Eye (tissue), 1 donor: ENCODE measurements at regions not wholly inside any gene's neighbourhood (a gene's known extent, or its start where the extent isn't known, plus 50 kb on each side); places are given as distances from the start of the nearest gene placed in this dataset.
"Not testable (repeated sequence)": the region's sequence is repeated elsewhere in the genome, so short reads cannot be mapped to it uniquely, and the experiment has no call there.

Source experiments
- DNase-seq: peaks from one replicate; pipeline ENCODE4 v3.0.0-alpha.2; 2015

DNA sequence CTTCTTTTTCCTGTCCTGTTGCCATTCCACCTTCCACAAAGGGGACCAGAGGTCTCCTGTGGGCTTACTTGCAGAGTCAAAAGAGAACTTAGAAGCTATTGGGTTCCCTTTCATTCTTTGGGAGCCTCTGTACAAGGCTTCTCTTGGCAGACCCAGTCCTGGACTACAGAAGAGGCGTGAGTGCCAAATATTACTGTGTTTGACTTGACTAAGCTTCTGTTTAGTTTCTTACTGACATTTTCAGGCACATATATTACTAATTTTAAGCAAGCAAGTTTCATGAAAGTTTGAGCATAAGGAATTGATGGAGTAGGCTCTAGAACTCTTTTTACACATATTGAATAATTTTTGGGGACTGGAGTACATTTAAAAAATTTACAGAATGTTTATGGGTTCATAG is 254.4 kb downstream of the HAPSTR1 start:
- DNase-seq = no peak

DNA sequence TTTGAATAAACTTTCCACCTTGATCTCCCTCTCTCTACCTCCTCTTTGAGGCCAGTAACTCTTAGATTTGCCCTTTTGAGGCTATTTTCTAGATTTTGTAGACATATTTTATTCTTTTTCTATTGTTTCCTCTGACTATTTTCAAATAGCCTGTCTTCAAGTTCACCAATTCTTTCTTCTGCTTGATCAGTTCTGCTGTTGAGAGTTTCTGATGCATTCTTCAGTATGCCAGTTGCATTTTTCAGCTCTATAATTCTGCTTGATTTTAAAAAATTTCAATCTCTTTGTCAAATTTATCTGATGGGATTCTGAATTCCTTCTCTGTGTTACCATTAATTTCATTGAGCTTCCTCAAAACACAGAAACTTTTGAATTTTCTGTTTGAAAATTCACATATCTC is 257.5 kb downstream of the HAPSTR1 start:
- no peak for DNase-seq

DNA sequence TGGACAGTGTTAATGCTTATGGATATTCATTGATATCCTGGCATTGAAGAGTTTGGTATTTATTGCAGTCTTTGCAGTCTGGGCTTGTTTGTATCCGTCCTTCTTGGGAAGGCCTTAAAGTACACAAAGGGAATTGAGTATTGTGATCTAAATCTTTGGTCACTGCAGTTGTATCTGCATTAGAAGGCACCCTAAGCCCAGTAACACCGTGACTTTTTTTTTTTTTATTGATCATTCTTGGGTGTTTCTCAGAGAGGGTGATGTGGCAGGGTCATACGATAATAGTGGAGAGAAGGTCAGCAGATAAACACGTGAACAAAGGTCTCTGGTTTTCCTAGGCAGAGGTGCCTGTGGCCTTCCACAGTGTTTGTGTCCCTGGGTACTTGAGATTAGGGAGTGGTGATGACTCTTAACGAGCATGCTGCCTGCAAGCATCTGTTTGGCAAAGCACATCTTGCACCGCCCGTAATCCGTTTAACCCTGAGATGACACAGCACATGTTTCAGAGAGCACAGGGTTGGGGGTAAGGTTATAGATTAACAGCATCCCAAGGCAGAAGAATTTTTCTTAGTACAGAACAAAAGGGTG is 258.0 kb downstream of the HAPSTR1 start:
- not testable (repeated sequence) for DNase-seq

DNA sequence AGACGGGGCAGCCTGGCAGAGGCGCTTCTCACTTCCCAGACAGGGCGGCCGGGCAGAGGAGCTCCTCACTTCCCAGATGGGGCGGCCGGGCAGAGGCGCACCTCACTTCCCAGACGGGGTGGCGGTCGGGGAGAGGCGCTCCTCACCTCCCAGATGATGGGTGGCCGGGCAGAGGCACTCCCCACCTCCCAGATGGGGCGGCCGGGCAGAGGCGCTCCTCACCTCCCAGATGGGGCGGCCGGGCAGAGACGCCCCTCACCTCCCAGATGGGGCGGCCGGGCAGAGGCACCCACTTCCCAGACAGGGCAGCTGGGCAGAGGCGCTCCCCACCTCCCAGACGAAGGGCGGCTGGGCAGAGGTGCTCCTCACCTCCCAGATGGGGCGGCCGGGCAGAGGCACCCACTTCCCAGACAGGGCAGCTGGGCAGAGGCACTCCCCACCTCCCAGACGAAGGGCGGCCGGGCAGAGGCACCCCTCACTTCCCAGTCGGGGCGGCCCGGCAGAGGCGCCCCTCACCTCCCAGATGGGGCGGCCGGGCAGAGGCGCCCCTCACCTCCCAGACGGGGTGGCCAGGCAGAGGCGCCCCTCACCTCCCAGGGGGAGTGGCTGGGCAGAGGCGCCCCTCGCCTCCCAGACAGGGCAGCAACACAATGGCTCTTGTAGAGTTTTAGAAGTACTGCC is 258.8 kb downstream of the HAPSTR1 start:
- not testable (repeated sequence) for DNase-seq

DNA sequence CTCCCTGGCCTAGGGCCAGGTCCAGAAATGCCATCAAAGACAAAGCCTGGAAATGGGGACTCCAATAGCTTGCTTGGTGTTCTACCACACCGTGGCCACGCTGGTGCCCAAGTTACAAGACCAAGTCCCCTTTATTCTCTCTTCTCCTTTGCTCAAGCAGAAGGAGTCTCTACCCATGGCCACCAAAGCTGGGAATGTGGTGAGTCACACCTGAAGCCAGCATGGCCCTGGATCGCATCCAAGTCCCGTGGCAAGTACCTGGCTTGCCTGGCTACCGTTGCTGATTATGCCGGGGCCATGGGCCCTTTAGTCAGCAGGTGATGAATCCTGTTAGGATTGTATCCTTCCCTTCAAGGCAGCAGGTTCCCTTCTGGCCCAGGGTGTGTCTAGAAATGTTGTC is 260.0 kb downstream of the HAPSTR1 start:
- no peak for DNase-seq

DNA sequence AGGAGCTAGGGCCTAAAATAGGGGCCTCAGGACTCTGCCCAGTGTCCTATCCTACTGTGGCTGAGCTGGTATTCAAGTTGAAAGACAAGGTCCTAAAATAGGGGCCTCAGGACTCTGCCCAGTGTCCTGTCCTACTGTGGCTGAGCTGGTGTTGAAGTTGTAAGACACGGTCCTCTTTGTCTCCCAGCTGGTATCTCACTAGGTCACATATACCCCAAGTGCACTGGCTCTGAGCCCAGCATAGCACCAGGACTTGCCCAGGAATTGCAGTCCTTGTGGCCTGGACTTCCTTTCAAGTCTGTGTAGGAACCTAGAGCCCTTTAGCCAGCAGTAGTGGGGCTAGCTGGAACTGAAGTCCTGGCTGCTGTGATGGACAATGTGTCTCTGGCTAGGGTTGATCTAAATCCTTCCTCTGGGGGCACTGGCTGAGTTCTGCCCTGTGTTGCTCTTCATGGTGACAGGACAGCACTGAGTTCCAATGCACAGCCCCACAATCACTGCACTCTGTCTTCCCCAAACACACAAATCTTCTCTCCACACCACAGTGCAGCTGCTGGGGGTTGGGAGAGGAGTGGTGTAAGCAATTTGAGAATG is 260.5 kb downstream of the HAPSTR1 start:
- no peak for DNase-seq

DNA sequence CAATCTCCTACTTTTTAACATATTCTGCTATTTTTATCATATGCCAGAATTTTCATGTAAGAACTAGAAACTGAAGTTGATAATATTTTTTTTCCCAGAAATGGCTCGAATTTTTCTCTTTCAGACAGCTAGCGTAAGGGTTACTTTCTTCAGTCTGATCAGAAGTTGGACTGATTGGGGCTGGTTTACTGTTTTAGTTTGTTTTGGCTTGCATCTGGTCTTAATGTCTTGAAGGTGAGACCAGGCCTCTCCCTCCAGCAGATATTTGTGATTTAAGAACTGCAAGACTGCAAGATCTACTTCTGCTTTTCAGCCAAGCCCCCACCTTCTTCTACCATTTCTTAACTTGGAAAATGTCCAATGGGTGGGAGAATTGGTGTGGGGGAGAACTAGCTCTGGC is 266.4 kb downstream of the HAPSTR1 start:
- DNase-seq = no peak

DNA sequence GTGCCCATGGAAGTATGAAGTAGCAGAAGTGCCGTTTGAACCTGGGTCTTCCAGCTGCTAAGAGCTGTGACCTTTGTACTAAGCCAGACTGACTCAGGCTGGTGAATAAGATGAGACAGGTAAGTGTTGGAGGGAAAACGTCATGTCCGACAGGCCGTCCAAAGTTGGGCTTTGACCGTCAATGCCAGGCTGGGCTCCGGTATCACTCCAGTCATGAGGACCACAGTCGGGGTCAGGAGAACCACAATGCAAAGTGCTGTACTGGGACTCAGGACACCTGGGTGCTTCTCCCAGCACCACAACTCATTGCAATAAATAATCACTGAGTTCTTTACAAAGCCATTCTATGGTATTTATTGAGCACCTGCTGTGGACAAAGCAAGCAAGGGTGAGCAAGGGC is 268.6 kb downstream of the HAPSTR1 start:
- no peak for DNase-seq

DNA sequence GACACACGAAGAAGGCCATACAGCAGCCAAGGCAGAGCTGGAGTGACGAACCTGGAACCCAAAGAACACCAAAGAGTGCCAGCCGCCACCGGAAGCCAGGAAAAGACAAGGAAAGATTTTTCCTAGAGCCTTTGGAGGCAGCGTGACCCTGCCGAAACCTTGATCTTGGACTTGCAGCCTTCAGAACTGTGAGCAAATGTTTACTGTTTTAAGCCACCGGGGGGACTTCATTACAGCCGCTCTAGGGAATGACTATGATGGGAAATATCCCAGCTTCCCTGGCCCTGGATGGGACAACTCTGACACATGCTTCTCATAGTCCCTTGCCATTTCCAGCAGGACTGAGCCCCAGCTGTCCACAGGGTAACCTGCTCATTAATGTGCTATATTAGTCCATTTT is 270.6 kb downstream of the HAPSTR1 start:
- no peak for DNase-seq

DNA sequence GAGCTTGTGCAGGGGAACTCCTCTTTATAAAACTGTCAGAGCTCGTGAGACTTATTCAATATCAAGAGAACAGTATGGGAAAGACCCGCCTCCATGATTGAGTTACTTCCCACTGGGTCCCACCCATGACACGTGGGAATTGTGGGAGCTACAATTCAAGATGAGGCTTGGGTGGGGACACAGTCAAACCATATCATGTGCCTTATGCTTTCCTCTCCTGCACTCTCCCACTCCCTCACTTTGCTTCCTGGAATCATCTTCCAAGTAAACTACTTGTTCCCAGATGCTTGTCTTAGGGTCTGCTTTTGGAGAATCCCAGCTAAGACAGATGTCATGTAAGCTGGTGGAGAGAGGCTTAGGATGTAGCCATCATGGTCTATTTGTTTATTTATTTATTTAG is 271.2 kb downstream of the HAPSTR1 start:
- DNase-seq = no peak

DNA sequence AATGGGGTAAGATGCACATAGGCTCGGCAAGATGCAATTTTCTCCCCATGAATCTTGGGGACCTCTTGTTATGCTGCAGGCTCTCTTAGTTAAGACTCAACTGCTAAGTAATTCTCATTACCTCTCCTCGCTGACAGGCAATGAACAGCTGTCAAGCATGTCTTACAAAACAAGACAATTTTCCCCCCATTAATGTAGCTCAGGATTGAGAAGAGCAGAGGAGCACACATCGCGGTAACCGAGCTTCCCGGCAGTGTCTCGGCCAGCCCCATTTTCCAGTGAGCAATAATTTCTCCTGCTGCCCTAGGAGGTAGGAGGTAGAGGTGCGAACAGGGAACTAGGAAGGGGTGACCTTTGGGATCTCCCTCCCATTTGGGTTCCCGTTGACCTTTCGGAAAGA is 272.1 kb downstream of the HAPSTR1 start:
- DNase-seq = no peak

DNA sequence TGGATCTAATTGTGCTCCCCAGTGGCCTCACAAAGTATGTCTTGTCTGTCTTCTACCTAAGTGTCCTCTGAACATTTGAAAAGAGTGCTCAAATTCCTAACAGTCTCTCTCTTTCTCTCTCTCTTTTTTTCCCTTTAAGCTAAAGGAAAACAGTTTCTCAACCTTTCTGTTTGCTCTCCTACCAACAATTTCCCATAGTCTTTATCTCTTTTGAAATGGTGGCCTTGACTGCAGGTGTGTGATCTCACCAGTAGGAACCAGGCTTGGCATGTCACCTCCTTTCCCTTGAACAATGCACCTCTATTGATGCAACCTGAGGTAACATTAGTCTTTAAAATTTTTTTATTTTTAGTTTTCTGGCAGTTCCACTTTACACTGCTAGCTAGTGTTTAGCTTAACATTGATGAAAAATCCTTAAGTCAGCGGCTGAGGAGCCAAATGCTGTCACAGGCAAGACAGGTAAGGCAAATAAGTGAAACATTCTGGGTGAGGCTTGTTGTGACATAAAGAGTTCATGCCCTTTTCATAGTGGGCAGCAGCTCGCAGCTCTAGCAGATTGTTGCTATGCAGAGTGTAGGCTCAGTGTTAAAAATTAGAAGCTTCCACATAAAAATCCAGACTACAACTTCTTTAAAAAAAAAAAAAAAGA is 273.4 kb downstream of the HAPSTR1 start:
- no peak for DNase-seq

DNA sequence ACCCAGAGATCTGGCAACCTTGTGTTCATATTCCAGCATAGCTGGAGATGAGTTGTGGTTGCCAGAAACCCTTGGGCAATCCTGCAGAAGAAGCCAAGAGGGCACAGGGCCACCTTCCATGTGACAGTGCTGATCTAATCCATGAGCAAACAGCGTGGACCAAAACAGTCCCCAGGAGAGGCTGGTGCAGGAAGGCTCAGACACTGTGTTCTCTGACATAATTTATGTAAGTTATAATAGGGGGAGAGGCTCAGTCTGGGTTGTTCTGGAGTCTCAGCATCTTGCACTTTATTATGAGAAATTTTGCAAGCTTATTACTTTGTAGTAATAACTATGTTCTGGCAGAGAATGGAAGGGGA is 273.9 kb downstream of the HAPSTR1 start:
- peak; percentile 28 for DNase-seq

DNA sequence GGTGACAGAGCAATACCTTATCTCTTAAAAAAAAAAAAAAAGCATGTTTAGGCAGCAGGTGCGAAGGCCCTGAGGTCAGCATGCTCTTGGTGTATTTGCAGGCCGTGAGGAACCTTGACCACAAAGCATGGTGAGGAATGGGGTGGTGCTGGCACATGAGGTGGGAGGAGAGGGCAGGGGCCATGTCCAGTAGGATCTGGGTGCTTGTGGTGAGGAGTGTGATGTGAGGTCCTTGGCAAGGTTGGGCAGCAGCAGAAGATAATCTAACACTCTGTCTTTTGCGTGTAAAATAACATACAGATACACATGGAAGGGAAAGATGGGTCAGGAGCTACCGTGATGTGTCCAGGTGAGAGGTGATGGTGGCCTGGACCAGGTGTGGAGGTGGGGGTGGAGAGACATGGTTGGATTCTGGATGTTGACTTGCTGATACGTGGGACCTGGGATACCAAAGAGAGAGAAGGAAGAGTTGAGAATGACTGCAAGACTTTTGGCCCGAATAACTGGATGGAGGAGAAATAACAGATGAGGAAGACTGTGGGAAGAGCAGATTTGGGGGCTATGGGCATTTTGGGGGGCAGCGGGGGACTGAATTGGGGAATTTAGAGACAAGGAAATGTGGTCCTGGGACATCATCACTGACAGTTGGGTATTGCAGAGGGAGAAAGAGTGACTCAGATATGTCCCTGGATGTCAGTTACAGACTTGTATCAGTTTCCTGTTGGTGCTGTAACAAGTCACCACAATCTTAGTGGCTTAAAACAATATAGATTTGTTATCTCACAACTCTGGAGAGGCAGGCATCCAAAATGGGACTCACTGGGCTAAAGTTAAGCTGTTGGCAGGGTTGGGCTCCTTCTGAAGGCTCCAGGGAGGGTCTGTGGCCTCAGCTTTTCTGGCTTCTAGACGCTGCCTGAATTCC is 274.9 kb downstream of the HAPSTR1 start:
- DNase-seq = no peak

DNA sequence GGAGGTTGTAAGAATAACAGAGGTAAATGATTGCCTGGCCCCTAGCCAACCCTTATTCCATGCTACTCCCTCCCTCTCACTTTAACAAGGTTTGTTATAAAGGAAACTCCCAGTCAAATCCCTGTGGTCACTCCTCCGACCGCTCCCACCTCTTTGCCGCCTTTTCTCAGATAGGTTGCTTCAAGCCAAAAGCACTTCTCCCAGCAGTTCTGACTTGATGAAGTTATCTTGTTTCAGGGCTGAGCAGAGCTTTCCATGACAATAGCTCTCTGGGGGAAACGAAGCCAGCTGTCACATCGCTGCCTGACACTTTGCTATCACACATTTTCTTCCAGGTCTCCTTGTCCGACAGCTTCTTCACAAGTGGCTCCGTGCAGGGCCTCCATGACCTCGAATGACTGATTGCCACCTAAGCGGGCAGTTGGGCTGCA is 278.6 kb downstream of the HAPSTR1 start:
- peak; percentile 48 for DNase-seq

DNA sequence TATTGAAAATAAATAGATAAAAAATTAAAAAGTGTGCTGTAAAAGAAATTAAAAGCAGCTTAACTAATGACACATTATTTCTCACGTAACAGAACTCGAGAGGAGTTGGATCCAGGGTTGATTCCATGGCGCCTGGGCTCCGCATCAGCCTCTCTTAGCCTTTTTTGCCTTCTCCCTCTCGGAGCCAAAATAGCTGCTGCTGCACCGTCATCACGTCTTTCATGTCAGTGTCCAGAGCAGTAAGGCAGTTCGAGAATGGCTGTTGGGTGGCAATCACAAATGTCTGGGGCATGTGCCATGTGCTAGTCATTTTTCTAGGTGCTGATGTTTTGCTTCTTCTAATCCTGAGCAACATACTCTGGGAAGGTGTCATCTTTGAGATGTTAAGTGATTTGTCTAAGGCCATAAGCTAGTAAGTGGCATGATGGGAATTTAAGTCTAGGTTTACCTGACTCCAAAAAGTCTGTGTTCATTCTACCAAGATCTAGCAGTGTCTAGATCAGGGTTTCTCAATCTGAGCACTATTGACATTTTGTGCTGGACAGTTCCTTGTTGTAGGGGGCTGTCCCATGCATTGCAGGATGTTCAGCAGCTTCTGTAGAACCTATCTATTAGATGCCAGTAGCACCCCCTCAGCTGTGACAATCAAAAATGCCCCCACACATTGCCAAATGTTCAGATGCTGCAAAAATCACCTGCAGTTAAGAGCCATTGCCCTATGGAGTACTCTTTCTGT is 280.4 kb downstream of the HAPSTR1 start:
- no peak for DNase-seq

DNA sequence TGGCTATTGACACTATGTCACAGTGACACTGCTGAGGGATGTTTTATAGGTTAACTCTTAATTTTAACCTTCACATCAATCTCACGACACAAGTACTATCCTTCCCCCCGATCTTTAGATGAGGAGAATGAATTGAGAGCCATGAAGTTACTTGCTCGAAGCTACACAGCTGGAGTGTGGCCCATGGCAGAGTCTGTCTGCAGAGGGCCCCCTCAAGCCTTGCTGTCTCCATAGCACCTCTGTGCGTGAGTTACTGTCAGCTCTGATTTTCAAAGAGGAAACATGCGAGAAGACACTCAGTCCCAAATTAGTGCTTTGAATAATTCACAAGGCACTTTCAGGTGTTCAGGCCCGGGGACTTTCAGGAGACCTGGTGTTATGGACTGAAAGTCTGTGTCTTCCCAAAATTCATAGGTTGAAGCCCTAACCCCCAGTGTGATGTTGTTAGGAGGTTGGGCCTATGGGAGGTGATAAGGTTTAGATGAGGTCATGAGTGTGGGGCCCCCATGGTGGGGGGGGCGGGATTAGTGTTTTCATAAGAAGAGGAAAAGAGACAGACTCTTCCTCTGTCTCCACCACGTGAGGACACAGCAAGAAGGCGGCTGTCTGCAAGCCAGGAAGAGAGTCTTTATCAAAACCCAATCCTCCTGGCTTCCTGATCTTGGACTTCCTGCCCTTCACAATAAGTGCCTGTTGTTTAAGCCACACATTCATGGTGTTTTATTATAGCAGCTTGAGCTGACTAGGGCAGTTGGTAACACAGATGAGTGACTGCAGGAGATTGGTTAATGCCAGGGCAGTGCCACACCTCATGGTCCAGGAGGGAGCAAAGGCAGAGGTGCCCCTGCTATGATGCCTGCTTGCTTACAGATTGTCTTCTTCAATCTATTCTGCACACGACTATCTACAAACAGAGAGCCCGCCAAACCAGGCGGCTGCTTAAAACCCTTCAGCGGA is 281.8 kb downstream of the HAPSTR1 start:
- no peak for DNase-seq

DNA sequence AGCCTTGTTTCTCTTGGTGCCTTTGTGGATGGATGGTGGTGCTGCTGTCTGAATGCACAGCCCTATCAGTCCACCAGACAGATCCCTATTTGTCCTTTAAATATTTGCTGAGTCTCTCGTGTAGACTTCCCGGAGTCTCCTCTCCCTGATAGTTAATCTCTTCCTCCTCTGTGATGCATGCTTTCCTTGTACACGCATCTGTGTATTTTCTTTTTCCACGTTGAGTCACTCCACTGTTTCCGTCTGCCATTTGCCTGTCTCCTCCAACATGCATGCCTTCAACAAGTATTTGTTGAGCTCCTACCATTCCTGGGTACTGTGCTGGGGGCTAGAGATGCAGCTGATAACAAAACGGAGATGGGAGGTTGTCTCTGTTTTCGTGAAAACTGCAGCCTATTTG is 282.6 kb downstream of the HAPSTR1 start:
- no peak for DNase-seq

DNA sequence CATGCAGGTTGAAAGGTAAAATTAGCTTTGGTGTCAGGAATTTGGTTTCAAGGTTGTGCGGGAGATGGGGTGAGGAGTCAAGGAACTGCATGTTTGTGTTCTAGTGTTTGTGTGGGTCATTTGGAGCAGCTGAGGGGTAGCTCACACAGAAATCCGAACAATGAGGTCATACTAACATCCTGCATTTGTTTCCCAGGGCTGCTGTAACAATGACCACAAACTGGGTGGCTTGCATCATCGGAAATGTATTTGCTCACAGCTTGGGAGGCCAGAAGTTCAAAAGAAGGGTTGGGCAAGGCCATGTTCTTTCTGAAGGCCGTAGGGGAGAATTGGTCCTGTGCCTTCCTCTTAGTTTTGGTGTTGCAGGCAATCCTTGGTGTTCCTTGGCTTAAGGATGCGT is 287.4 kb downstream of the HAPSTR1 start:
- no peak for DNase-seq

DNA sequence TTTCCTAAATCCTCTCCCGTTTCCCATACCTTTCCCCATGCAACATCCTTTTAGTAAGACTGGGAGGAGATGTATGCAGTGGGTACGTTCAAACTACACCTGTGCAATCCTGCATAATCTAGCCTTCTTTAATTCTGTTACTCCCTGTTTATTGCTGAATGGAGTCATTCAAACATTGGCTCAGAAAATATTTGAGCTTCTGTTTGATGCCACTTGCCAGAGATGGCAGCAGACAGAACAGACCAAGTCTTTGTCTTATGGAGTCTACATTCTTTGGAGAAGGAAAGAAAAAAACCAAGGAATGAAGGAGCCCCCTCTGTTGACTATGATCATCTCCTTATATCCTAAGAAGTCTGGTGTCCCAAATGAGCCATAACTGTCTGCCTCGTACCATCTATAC is 288.8 kb downstream of the HAPSTR1 start:
- DNase-seq = no peak

DNA sequence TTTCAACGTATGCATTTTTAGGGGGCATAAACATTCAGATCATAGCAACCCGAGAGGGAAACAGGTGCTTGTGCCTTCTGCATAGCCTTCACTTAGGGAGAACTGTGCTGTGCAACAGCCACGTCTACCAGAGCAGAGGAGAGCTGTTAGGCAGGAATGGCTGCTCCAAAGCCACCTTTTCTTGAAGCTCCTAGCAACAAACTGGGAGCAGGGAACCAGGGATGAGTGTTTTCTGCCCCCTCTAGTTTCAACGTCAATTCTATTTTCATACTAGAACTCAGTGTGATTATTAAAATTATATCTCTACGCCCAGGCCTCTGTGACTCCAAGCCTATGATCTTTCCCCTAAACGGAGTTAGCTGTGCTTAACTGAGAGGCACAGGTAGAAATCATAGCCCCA is 290.0 kb downstream of the HAPSTR1 start:
- no peak for DNase-seq
